Transverse colon (tissue), 4 donors: ENCODE measurements at regions not wholly inside any gene's neighbourhood (a gene's known extent, or its start where the extent isn't known, plus 50 kb on each side); places are given as distances from the start of the nearest gene placed in this dataset.

Experiments
- DNase-seq: peaks from one replicate; pipeline ENCODE4 v3.0.0-alpha.2; 2019
- H3K27ac ChIP-seq, 4 donors: fragments of 200-600 bp; sonication (generic); 2 replicates each; pipeline ENCODE4 v1.5.1; 2016 to 2018; ENCODE audit warnings: inconsistent platforms in 4 of 4
- H3K27me3 ChIP-seq: fragments of 200-600 bp; sonication (generic); 2 replicates; pipeline ENCODE4 v1.5.1; 2017; ENCODE audit warnings: inconsistent platforms
- H3K36me3 ChIP-seq, 4 donors: fragments of 200-600 bp; sonication (generic); 2 replicates each; pipeline ENCODE4 v1.5.1; 2017 to 2019; ENCODE audit warnings: inconsistent platforms in 4 of 4
- H3K4me1 ChIP-seq, 4 donors: fragments of 200-600 bp; sonication (generic); 2 replicates each; pipeline ENCODE4 v1.5.1; 2017 to 2020; ENCODE audit warnings: inconsistent platforms in 4 of 4
- H3K4me3 ChIP-seq, 4 donors: fragments of 200-600 bp; sonication (generic); 1 replicate in 1 of 4; 2 replicates in 3 of 4; pipeline versions ENCODE4 v1.5.1 to v1.6.1; 2017 to 2019; ENCODE audit warnings: inconsistent platforms in 4 of 4
- H3K9me3 ChIP-seq, 2 donors: fragments of 200-600 bp; sonication (generic); 2 replicates each; pipeline ENCODE4 v1.5.1; 2017 to 2019; ENCODE audit warnings: inconsistent platforms in 2 of 2
- CTCF ChIP-seq, 5 experiments: fragments of 200-600 bp in 3 of 5; fragments of 450-650 bp in 2 of 5; sonication (generic) in 3 of 5; IDR thresholded peaks; 1 replicate in 2 of 5; 2 replicates in 3 of 5; pipeline ENCODE4 v1.5.1; 2016 to 2017; ENCODE audit warnings: antibody characterized with exemption in 5 of 5, inconsistent platforms in 3 of 5, mild to moderate bottlenecking in 2 of 5, moderate library complexity in 1 of 5
- EP300 ChIP-seq: sonication (generic); formaldehyde crosslinking; IDR thresholded peaks from one replicate; pipeline ENCODE4 v1.6.1; 2017; ENCODE audit warnings: antibody characterized with exemption, low read depth
- POLR2A ChIP-seq: fragments of 450-650 bp; IDR thresholded peaks from one replicate; pipeline ENCODE4 v1.6.1; 2016; ENCODE audit warnings: antibody characterized with exemption, mild to moderate bottlenecking, moderate library complexity
- POLR2AphosphoS5 ChIP-seq, 3 donors: sonication (generic); formaldehyde crosslinking; IDR thresholded peaks; one replicate each; pipeline ENCODE4 v1.6.1; 2016; ENCODE audit warnings: antibody characterized with exemption in 3 of 3
- WGBS, 2 donors: methylation state at CpG; one replicate each; pipeline ENCODE4 v1.1.5; 2018; ENCODE audit warnings: low coverage in 1 of 2; 5-methylcytosine and 5-hydroxymethylcytosine counted together
- in situ Hi-C, 4 donors: fragments of 200-750 bp; cut with MboI; loops; one replicate each; pipeline versions ENCODE4 v1.15.0 to v1.15.1; 2017; ENCODE audit warnings: low sequenced_read_pairs in 3 of 4, low pct_ligation_motif_present in 1 of 4, low pct_unique_long_range_greater_than_20kb in 1 of 4
- intact Hi-C: fragments of 100-400 bp; cut with DNase I; formaldehyde crosslinking; loops from one replicate; pipeline ENCODE4 v1.15.1; 2023; ENCODE audit warnings: low total_unique reads

DNA sequence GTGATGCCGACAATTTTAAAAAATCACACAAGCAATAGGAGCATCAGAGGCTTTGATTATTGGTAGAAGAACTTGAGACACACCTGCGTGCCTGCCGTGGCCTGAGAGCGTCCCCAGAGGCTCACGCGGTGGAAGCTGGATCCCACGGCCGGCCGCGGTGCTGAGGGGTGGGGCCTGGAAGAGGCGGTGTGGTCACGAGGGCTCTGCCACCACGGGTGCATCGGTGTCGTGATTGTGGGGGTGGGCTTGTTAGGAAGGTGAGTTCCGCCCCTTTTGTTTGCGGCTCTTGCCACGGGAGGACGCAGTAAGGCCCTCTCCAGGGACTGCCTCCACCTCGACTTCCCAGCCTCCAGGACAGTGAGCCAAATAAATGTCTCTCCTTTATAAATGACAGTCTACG, 77.2 kb upstream of the ADRA2C start:
- no peak overlapping the region for H3K4me3 ChIP-seq
- intact Hi-C loops: no loop called here
- H3K27me3 ChIP-seq: no peaks in the 10 kb centered on the region
- H3K27ac ChIP-seq: no peak overlapping the region
- no peak for DNase-seq
- no peaks in the 10 kb centered on the region for H3K4me1 ChIP-seq
- in situ Hi-C loops: no loop called here
- H3K9me3 ChIP-seq: no peaks in the 10 kb centered on the region
- H3K36me3 ChIP-seq: no peaks in the 10 kb centered on the region
- TF ChIP-seq EP300: no peak
- TF ChIP-seq POLR2AphosphoS5 (IDR thresholded peaks at IDR 0.05): no peak
- no peak for TF ChIP-seq CTCF (IDR thresholded peaks at IDR 0.05)
- TF ChIP-seq POLR2A: no peak
- 63 to 81% methylated on average over 2 to 21 of the region's 21 CpGs for WGBS, 2 donors

DNA sequence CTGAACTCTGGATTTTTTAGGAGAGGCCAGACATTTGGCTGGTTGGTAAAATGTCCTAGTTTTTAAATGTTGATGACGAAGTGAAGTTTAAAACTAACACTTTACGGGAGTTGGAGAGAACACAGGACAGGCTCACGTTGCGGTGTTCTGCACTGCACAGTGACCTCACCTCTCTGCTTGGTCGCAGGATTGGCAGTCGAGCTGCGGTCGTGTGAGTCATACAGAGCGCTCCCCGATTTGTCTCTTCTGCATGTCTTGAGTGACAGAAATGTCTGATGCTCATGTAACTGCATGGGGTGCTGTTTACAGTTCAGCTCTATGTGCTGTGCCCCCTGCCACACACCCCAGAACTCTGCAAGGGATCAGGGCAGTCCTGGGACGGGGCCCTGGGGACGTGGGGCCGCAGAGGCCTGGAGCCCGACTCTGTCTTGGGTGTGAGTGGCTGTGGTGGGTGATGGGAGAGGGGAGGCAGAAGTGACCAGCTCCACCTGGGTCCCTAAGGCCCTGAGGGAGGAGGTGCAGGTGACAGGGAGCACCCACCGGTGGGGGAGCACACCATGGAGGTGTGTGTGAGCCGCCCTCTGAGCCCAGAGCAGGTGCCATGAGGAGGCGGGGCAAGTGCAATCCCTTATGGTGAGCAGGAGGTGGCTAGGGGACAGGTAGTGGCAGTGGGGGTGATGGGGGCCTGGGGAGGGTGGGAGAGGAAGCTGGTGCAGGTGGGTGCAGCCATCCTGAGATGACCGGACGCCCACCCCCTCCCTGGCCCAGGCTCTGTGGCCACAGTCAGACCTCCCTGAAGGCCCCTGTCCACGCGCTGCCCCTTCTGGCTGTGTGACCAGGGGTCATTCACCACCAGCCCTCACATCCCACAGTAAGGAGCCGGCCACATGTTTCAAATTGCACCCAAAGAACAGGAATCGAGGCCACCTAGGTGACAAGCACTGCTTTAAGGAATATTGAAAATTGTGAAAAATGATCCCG, 77.9 kb upstream of the ADRA2C start:
- Histone ChIP-seq H3K27ac (no peak overlapping the region), H3K9me3 (no peaks in the 10 kb centered on the region), H3K27me3 (no peaks in the 10 kb centered on the region), H3K36me3 (no peaks in the 10 kb centered on the region), H3K4me3 (no peak overlapping the region), H3K4me1 (no peaks in the 10 kb centered on the region)
- WGBS, 2 donors: 33 to 89% methylated on average over 1 to 23 of the region's 24 CpGs
- intact Hi-C loops: no loop called here
- in situ Hi-C loops: no loop called here
- DNase-seq: no peak
- TF ChIP-seq POLR2AphosphoS5 (IDR thresholded peaks at IDR 0.05) (no peak), POLR2A (no peak), EP300 (no peak), CTCF (IDR thresholded peaks at IDR 0.05) (no peak)

DNA sequence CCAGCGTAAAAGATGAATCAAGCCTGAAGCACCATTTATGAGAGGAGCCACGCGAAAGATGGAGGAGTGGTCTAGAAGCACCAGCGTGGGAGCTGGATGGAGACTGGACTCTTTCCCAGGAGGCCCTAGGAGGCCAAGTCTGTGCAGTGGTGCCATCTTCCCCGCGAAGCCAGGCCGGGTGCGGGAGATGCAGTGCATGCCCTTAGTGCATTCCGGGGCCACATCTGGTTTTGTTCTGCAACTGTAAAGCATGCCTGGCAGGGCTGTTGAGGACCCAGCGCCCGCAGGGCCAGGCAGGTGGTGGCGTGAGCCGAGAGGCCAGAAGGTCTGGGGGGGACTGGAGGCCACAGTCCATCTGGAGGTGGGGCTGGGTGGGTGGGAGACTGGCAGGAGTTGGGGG, 78.6 kb upstream of the ADRA2C start:
- in situ Hi-C loops: no loop called here
- WGBS, 2 donors: 76 to 90% methylated on average over 6 to 10 of the region's 13 CpGs
- Histone ChIP-seq H3K4me3 (no peak overlapping the region), H3K4me1 (no peaks in the 10 kb centered on the region), H3K36me3 (no peaks in the 10 kb centered on the region), H3K27ac (no peak overlapping the region), H3K9me3 (no peaks in the 10 kb centered on the region), H3K27me3 (no peaks in the 10 kb centered on the region)
- intact Hi-C loops: no loop called here
- no peak for DNase-seq
- TF ChIP-seq POLR2AphosphoS5 (IDR thresholded peaks at IDR 0.05): no peak
- TF ChIP-seq CTCF (IDR thresholded peaks at IDR 0.05): no peak
- TF ChIP-seq POLR2A: no peak
- TF ChIP-seq EP300: no peak

GRCh38 chr4:3686753-3687152, 79.4 kb upstream of the ADRA2C start:
- intact Hi-C loops: no loop called here
- H3K27ac ChIP-seq: no peak overlapping the region
- H3K4me3 ChIP-seq: no peak overlapping the region
- TF ChIP-seq EP300 (no peak), POLR2A (no peak), POLR2AphosphoS5 (IDR thresholded peaks at IDR 0.05) (no peak), CTCF (IDR thresholded peaks at IDR 0.05) (no peak)
- H3K36me3 ChIP-seq: no peaks in the 10 kb centered on the region
- no peaks in the 10 kb centered on the region for H3K9me3 ChIP-seq
- no peaks in the 10 kb centered on the region for H3K4me1 ChIP-seq
- no peaks in the 10 kb centered on the region for H3K27me3 ChIP-seq
- in situ Hi-C loops: no loop called here
- no peak for DNase-seq
- WGBS, 2 donors: 57 to 75% methylated on average over 4 to 8 of the region's 8 CpGs
